Breast epithelium (tissue), 4 donors: ENCODE measurements at regions not wholly inside any gene's neighbourhood (a gene's known extent, or its start where the extent isn't known, plus 50 kb on each side); places are given as distances from the start of the nearest gene placed in this dataset.

Experiments used
- DNase-seq, 2 donors: peaks; one replicate each; pipeline ENCODE4 v3.0.0-alpha.2; 2019; ENCODE audit warnings: low spot score in 2 of 2
- H3K27ac ChIP-seq, 2 donors: fragments of 200-600 bp; sonication (generic) in 1 of 2; one replicate each; pipeline ENCODE4 v1.5.1; 2016 to 2019; ENCODE audit warnings: mild to moderate bottlenecking in 1 of 2
- H3K27me3 ChIP-seq, 2 donors: fragments of 200-600 bp; sonication (generic) in 1 of 2; one replicate each; pipeline versions ENCODE4 v1.5.1 to v1.6.0; 2017 to 2019; ENCODE audit warnings: control low read depth in 1 of 2, mild to moderate bottlenecking in 1 of 2
- H3K36me3 ChIP-seq: fragments of 200-600 bp; one replicate; pipeline ENCODE4 v1.5.1; 2019
- H3K4me1 ChIP-seq, 2 donors: fragments of 200-600 bp; sonication (generic); one replicate each; pipeline ENCODE4 v1.5.1; 2016 to 2019; ENCODE audit warnings: control low read depth in 1 of 2
- H3K4me3 ChIP-seq, 3 donors: fragments of 200-600 bp; sonication (generic); 1 replicate in 2 of 3; 2 replicates in 1 of 3; pipeline ENCODE4 v1.5.1; 2016 to 2019; ENCODE audit warnings: mild to moderate bottlenecking in 3 of 3, moderate library complexity in 2 of 3
- H3K9me3 ChIP-seq, 2 donors: fragments of 200-600 bp; sonication (generic) in 1 of 2; one replicate each; pipeline ENCODE4 v1.5.1; 2016 to 2019; ENCODE audit warnings: control low read depth in 1 of 2
- POLR2A ChIP-seq: fragments of 450-650 bp; IDR thresholded peaks from one replicate; pipeline ENCODE4 v1.6.1; 2016; ENCODE audit warnings: antibody characterized with exemption, mild to moderate bottlenecking, moderate library complexity
- POLR2AphosphoS5 ChIP-seq, 3 donors: sonication (generic); formaldehyde crosslinking; IDR thresholded peaks; one replicate each; pipeline ENCODE4 v1.6.1; 2017; ENCODE audit warnings: antibody characterized with exemption in 3 of 3
- intact Hi-C: fragments of 100-400 bp; cut with DNase I; formaldehyde crosslinking; loops from one replicate; pipeline ENCODE4 v1.15.1; 2023; ENCODE audit warnings: low total_unique reads
- TF ChIP-seq, protein P1 (sequence below), 3 donors: fragments of 450-650 bp; IDR thresholded peaks; one replicate each; pipeline ENCODE4 v1.5.1; 2016 to 2017; ENCODE audit warnings: antibody characterized with exemption in 3 of 3, mild to moderate bottlenecking in 3 of 3, moderate library complexity in 3 of 3

DNA sequence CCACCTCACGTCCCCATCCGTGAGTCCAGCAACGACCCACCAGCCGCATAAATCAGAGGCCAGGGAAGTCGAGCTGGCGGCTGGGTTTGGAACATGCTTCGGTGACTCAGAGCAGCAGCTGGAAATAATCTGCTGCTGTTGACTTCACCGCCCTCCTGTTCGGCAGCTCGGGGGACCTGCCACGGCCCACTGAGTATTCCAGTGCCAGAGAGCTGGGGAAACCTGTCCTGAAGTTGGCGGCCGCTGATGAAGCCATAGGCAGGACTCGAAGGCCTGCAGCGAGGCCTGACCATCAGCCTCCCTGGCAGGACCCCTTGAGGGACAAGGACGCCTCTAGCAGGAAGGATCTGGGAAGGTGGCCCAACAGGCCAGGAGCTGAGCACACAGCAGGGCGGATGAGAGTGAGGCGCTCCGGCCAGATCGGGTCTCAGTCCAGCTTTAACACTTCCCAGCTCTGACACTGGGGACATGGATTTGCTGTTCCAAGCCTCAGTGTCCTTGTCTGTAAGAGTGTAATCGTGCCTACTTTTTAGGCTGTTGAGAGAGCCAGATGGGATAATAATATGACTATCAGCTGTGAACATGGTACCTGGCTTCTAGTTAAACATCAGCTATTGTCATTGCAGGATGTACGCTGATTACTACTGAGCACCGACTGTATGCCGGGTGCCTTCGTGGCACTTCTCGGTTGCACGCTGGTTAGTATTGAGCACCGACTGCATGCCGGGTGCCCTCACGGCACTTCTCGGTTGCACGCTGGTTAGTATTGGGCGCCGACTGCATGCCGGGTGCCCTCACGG lies 50.4 kb upstream of the CIBAR2 start:
- Histone ChIP-seq H3K27me3 (no peaks in the 10 kb centered on the region), H3K4me1 (no peaks in the 10 kb centered on the region), H3K9me3 (no peaks in the 10 kb centered on the region), H3K36me3 (no peaks in the 10 kb centered on the region), H3K27ac (peak overlapping the region in 1 of 2 donors; percentile 74), H3K4me3 (no peak overlapping the region)
- intact Hi-C loops: no loop called here
- no peak for DNase-seq
- TF ChIP-seq, protein P1, sequence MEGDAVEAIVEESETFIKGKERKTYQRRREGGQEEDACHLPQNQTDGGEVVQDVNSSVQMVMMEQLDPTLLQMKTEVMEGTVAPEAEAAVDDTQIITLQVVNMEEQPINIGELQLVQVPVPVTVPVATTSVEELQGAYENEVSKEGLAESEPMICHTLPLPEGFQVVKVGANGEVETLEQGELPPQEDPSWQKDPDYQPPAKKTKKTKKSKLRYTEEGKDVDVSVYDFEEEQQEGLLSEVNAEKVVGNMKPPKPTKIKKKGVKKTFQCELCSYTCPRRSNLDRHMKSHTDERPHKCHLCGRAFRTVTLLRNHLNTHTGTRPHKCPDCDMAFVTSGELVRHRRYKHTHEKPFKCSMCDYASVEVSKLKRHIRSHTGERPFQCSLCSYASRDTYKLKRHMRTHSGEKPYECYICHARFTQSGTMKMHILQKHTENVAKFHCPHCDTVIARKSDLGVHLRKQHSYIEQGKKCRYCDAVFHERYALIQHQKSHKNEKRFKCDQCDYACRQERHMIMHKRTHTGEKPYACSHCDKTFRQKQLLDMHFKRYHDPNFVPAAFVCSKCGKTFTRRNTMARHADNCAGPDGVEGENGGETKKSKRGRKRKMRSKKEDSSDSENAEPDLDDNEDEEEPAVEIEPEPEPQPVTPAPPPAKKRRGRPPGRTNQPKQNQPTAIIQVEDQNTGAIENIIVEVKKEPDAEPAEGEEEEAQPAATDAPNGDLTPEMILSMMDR (IDR thresholded peaks at IDR 0.05): no peak
- TF ChIP-seq POLR2A (no peak), POLR2AphosphoS5 (IDR thresholded peaks at IDR 0.05) (no peak)

DNA sequence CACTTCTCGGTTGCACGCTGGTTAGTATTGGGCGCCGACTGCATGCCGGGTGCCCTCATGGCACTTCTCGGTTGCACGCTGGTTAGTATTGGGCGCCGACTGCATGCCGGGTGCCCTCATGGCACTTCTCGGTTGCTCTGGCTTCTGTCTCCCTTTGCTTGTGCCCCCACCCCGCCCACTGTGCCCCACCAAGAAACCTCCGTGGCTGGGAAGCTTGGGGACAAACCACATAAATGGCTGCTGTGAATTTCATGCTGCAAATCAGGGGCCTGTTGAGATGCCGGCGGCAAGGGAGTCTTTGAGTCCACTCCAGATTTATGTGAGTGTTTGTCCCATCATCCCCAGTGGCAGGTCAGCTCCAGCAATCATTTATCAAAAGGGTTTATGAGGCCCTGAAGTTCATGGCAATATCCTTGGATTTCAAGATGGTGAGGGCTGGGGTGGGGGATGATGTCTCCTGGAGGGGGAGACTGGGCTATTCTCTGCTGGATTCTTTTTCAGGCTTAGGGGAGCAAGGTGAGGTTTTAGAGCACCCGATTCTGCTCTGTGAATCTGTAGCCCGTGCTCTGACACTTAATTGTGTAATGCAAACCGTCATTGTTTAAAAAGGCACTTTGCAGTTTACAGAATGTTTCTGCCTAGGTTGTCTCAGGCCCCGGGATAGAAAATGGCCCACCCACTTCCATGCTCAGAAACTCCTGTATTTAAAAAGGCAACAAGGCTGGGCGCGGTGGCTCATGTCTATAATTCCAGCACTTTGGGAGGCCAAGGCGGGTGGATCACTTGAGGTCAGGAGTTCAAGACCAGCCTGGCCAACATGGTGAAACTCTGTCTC lies 51.2 kb upstream of the CIBAR2 start:
- DNase-seq: no peak
- TF ChIP-seq POLR2AphosphoS5 (IDR thresholded peaks at IDR 0.05) (no peak), POLR2A (no peak)
- TF ChIP-seq, protein P1 (IDR thresholded peaks at IDR 0.05): no peak
- H3K4me1 ChIP-seq: no peaks in the 10 kb centered on the region
- H3K36me3 ChIP-seq: no peaks in the 10 kb centered on the region
- no peak overlapping the region for H3K27ac ChIP-seq
- H3K4me3 ChIP-seq: no peak overlapping the region
- intact Hi-C loops: no loop called here
- no peaks in the 10 kb centered on the region for H3K27me3 ChIP-seq
- no peaks in the 10 kb centered on the region for H3K9me3 ChIP-seq

DNA sequence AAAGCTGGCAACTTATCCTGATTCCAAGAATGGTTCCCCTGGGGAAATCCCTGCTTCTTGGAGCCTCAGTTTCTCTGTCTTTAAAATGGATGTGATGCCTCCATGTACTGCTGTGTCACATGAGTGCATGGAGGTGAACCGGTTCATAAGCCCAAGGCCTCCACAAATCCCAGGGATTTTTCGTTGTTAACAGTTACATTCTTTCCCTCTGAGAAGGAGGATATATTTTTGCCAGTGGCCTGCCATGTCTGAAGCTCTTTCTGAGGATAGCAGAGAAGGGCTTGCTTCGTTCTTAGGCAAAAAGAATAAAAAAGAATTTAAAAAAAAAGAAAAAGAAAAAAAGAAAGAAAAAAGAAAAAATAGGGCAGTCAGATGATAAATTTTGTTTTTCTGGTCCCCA lies 52.2 kb upstream of the CIBAR2 start:
- H3K27ac ChIP-seq: no peak overlapping the region
- DNase-seq: no peak
- no peaks in the 10 kb centered on the region for H3K4me1 ChIP-seq
- TF ChIP-seq POLR2AphosphoS5 (IDR thresholded peaks at IDR 0.05): no peak
- TF ChIP-seq, protein P1 (IDR thresholded peaks at IDR 0.05): no peak
- TF ChIP-seq POLR2A: no peak
- no peaks in the 10 kb centered on the region for H3K27me3 ChIP-seq
- H3K9me3 ChIP-seq: no peaks in the 10 kb centered on the region
- H3K4me3 ChIP-seq: no peak overlapping the region
- intact Hi-C loops: no loop called here
- H3K36me3 ChIP-seq: no peaks in the 10 kb centered on the region

DNA sequence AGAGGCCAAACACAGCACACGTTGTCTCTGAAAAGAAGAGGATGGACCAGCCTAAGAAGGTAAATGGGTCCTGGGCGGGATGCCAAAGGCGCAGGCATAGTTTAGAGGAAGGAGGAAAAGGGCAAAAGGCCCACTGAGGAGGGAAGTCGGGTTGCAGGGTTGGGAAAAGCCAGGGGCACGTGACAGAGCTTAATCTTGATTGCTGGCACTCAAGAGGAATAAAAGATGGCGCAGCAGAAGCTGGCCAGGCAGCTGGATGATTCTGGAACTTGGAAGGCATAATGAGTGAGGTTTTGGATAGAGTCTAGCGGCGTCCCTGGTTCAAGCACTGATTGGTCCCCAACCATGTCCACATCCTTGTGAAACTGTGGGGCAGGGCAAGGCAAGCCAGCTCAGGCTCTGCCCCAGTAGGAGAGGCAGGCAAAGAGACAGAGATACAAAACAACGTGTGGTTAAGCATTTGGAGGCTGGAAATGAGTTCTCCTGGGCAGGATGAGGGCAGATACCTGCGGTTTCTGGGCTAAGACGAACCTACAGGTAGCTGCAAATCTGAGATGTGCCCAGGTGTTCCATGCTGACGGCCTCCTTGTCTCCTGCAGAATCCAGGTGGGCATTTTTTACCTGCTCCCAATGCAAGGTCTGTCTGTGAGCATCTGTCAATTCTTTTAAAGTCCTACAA lies 52.7 kb upstream of the CIBAR2 start:
- H3K9me3 ChIP-seq: no peaks in the 10 kb centered on the region
- no peak for DNase-seq
- TF ChIP-seq, protein P1 (IDR thresholded peaks at IDR 0.05): no peak
- TF ChIP-seq POLR2A (no peak), POLR2AphosphoS5 (IDR thresholded peaks at IDR 0.05) (no peak)
- no peaks in the 10 kb centered on the region for H3K4me1 ChIP-seq
- no peaks in the 10 kb centered on the region for H3K36me3 ChIP-seq
- intact Hi-C loops: no loop called here
- H3K27me3 ChIP-seq: peaks cover 0 to 1% of the 10 kb centered on the region in 2 donors
- no peak overlapping the region for H3K27ac ChIP-seq
- no peak overlapping the region for H3K4me3 ChIP-seq
